C4-2B (cell line): ENCODE measurements at regions not wholly inside any gene's neighbourhood (a gene's known extent, or its start where the extent isn't known, plus 50 kb on each side); places are given as distances from the start of the nearest gene placed in this dataset.
"Not testable (repeated sequence)": the region's sequence is repeated elsewhere in the genome, so short reads cannot be mapped to it uniquely, and the experiment has no call there.

Experiments
- H3K27ac ChIP-seq: fragments of 450-650 bp; 2 replicates; pipeline ENCODE4 v1.5.1; 2017
- CTCF ChIP-seq: fragments of 450-650 bp; conservative IDR thresholded peaks from 2 replicates; pipeline ENCODE4 v1.5.1; 2017; ENCODE audit warnings: mild to moderate bottlenecking
- ZFX ChIP-seq: fragments of 450-650 bp; IDR thresholded peaks from 2 replicates; pipeline ENCODE4 v1.6.1; 2017

- TF ChIP-seq ZFX, result no peak
- TF ChIP-seq CTCF, result no peak
- no peak overlapping the region for H3K27ac ChIP-seq
These were observed 862.1 kb upstream of the MIR17HG start for GRCh38 chr13:90485436-90485835.

- H3K27ac ChIP-seq, result no peak overlapping the region
- TF ChIP-seq ZFX, result no peak
- TF ChIP-seq CTCF, result no peak
These were observed 854.6 kb upstream of the MIR17HG start for GRCh38 chr13:90492872-90493271.

GRCh38 chr13:90493667-90494066 is 853.8 kb upstream of the MIR17HG start:
- TF ChIP-seq ZFX, result no peak
- TF ChIP-seq CTCF, result no peak
- H3K27ac ChIP-seq, result no peak overlapping the region

GRCh38 chr13:90494849-90495248 is 852.6 kb upstream of the MIR17HG start:
- H3K27ac ChIP-seq, result not testable (repeated sequence)

- H3K27ac ChIP-seq, result no peak overlapping the region
- TF ChIP-seq CTCF (no peak), ZFX (no peak)
These were observed 849.4 kb upstream of the MIR17HG start for GRCh38 chr13:90498096-90498495.

- no peak for TF ChIP-seq ZFX
- no peak for TF ChIP-seq CTCF
- H3K27ac ChIP-seq, result no peak overlapping the region
These were observed 848.7 kb upstream of the MIR17HG start for GRCh38 chr13:90498816-90499215.

GRCh38 chr13:90500569-90500968 is 846.9 kb upstream of the MIR17HG start:
- H3K27ac ChIP-seq, result no peak overlapping the region
- TF ChIP-seq CTCF, result no peak
- no peak for TF ChIP-seq ZFX

- H3K27ac ChIP-seq, result no peak overlapping the region
- TF ChIP-seq ZFX (no peak), CTCF (no peak)
These were observed 845.3 kb upstream of the MIR17HG start for GRCh38 chr13:90502153-90502552.
